HEK293 (cell line): ENCODE measurements at regions not wholly inside any gene's neighbourhood (a gene's known extent, or its start where the extent isn't known, plus 50 kb on each side); places are given as distances from the start of the nearest gene placed in this dataset.

Experiments used
- AEBP2 ChIP-seq: fragments of 450-650 bp; formaldehyde crosslinking; IDR thresholded peaks from 2 replicates; pipeline ENCODE4 v1.5.1; 2016; ENCODE audit warnings: missing biosample characterization, missing genetic modification characterization, borderline replicate concordance
- BCL11A ChIP-seq: fragments of 450-650 bp; formaldehyde crosslinking; IDR thresholded peaks from 2 replicates; pipeline ENCODE4 v1.5.1; 2016; ENCODE audit warnings: low read depth, missing biosample characterization, missing genetic modification characterization
- CTCF ChIP-seq: fragments of 450-650 bp; formaldehyde crosslinking; IDR thresholded peaks from 2 replicates; pipeline ENCODE4 v1.5.1; 2016; ENCODE audit warnings: missing biosample characterization, missing genetic modification characterization
- SALL2 ChIP-seq: fragments of 450-650 bp; formaldehyde crosslinking; IDR thresholded peaks from 2 replicates; pipeline ENCODE4 v1.5.0; 2017; ENCODE audit warnings: missing biosample characterization, mild to moderate bottlenecking, missing genetic modification characterization, borderline replicate concordance
- SP2 ChIP-seq: fragments of 450-650 bp; formaldehyde crosslinking; IDR thresholded peaks from 2 replicates; pipeline ENCODE4 v1.5.1; 2016; ENCODE audit warnings: missing biosample characterization, missing genetic modification characterization
- TCF7L2 ChIP-seq: IDR thresholded peaks from 2 replicates; pipeline ENCODE4 v1.6.1; 2011; ENCODE audit warnings: low read depth, mild to moderate bottlenecking, inconsistent platforms, low read length, moderate library complexity, borderline replicate concordance
- YY1 ChIP-seq: fragments of 450-650 bp; formaldehyde crosslinking; IDR thresholded peaks from 2 replicates; pipeline ENCODE4 v1.5.1; 2018; ENCODE audit warnings: missing biosample characterization, missing genetic modification characterization
- ZBTB7A ChIP-seq: fragments of 450-650 bp; formaldehyde crosslinking; IDR thresholded peaks from 2 replicates; pipeline ENCODE4 v1.5.1; 2016; ENCODE audit warnings: low read depth, missing biosample characterization, missing genetic modification characterization
- ZNF155 ChIP-seq: fragments of 450-650 bp; formaldehyde crosslinking; IDR thresholded peaks from 2 replicates; pipeline ENCODE4 v1.5.1; 2016; ENCODE audit warnings: missing biosample characterization, missing genetic modification characterization
- ZNF311 ChIP-seq: fragments of 450-650 bp; formaldehyde crosslinking; IDR thresholded peaks from 2 replicates; pipeline ENCODE4 v1.5.1; 2017; ENCODE audit warnings: missing biosample characterization, missing genetic modification characterization, borderline replicate concordance
- ZNF561 ChIP-seq: fragments of 450-650 bp; IDR thresholded peaks from 2 replicates; pipeline ENCODE4 v1.5.1; 2018; ENCODE audit warnings: missing biosample characterization, missing genetic modification characterization, borderline replicate concordance
- ZNF664 ChIP-seq: fragments of 450-650 bp; formaldehyde crosslinking; IDR thresholded peaks from 2 replicates; pipeline ENCODE4 v1.5.1; 2016; ENCODE audit warnings: missing biosample characterization, missing genetic modification characterization

GRCh38 chr16:65196420-65197075 is 74.7 kb upstream of the CDH11 start:
- TF ChIP-seq ZNF664 (tag by site-specific recombination) (no peak), YY1 (tag by site-specific recombination) (no peak), ZNF311 (tag by site-specific recombination) (no peak), CTCF (tag by site-specific recombination) (no peak), AEBP2 (no peak), ZNF155 (tag by site-specific recombination) (no peak), BCL11A (tag by site-specific recombination) (no peak), SALL2 (tag by site-specific recombination) (no peak), SP2 (tag by site-specific recombination) (no peak), TCF7L2 (no peak), ZNF561 (tag by site-specific recombination) (no peak), ZBTB7A (no peak)
